Fibroblast of pulmonary artery (primary cell): ENCODE measurements at regions not wholly inside any gene's neighbourhood (a gene's known extent, or its start where the extent isn't known, plus 50 kb on each side); places are given as distances from the start of the nearest gene placed in this dataset.

Experiments
- DNase-seq: peaks from one replicate; pipeline ENCODE4 v3.0.0-alpha.2; 2010; ENCODE audit warnings: low read depth
- H3K4me3 ChIP-seq: replicated peaks from 2 replicates; pipeline ENCODE4 v1.5.1; 2011; ENCODE audit warnings: low read depth, mild to moderate bottlenecking, control low read depth, low read length, moderate library complexity
- CTCF ChIP-seq: IDR thresholded peaks from 2 replicates; pipeline ENCODE4 v1.5.1; 2011; ENCODE audit warnings: mild to moderate bottlenecking, control low read depth, low read length, inconsistent platforms; ENCODE audit errors: missing control alignments

- no peak overlapping the region for H3K4me3 ChIP-seq
- TF ChIP-seq CTCF, result no peak
- DNase-seq, result no peak
Measured at GRCh38 chr22:26979294-26979693, 321.9 kb downstream of the MIAT start.

GRCh38 chr22:26981111-26981510 lies 323.7 kb downstream of the MIAT start:
- no peak overlapping the region for H3K4me3 ChIP-seq
- DNase-seq, result no peak
- TF ChIP-seq CTCF, result no peak

- H3K4me3 ChIP-seq, result no peak overlapping the region
- DNase-seq, result no peak
- TF ChIP-seq CTCF, result no peak
Measured at GRCh38 chr22:26981541-26981940, 324.2 kb downstream of the MIAT start.

GRCh38 chr22:26983311-26983710 lies 325.9 kb downstream of the MIAT start:
- TF ChIP-seq CTCF, result no peak
- H3K4me3 ChIP-seq, result no peak overlapping the region
- DNase-seq, result no peak

- no peak for DNase-seq
- no peak overlapping the region for H3K4me3 ChIP-seq
- no peak for TF ChIP-seq CTCF
Measured at GRCh38 chr22:26985206-26985605, 327.8 kb downstream of the MIAT start.

GRCh38 chr22:26985931-26986782 lies 328.8 kb downstream of the MIAT start:
- TF ChIP-seq CTCF, result no peak
- DNase-seq, result no peak
- no peak overlapping the region for H3K4me3 ChIP-seq

- no peak for DNase-seq
- H3K4me3 ChIP-seq, result no peak overlapping the region
- no peak for TF ChIP-seq CTCF
Measured at GRCh38 chr22:26986884-26987283, 329.5 kb downstream of the MIAT start.
